ENCODE measurements at regions not wholly inside any gene's neighbourhood (a gene's known extent, or its start where the extent isn't known, plus 50 kb on each side); places are given as distances from the start of the nearest gene placed in this dataset.

DNA sequence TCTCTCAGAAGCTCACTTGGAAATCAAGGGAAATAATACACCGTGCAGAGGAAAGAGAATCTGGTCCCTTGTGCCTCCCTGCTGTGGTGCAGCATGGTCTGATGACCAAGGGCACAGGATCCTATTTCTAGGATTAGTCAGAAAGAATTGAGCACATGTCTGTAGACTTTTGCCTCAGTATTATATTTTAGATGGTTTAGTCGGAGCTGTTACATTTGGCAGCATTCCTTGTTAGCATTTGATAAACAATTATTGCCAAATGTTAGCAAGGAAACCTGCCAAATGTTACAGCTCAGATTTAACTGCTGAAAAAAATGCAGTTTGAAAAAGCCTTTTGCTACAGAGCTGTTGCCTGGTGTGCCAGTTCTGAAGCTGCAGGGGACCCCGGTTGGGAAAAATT, 183.5 kb upstream of the DPYD start:
- DNase-seq = no peak

GRCh38 chr1:98103617-98104285, 182.9 kb upstream of the DPYD start:
- no peak for DNase-seq

DNA sequence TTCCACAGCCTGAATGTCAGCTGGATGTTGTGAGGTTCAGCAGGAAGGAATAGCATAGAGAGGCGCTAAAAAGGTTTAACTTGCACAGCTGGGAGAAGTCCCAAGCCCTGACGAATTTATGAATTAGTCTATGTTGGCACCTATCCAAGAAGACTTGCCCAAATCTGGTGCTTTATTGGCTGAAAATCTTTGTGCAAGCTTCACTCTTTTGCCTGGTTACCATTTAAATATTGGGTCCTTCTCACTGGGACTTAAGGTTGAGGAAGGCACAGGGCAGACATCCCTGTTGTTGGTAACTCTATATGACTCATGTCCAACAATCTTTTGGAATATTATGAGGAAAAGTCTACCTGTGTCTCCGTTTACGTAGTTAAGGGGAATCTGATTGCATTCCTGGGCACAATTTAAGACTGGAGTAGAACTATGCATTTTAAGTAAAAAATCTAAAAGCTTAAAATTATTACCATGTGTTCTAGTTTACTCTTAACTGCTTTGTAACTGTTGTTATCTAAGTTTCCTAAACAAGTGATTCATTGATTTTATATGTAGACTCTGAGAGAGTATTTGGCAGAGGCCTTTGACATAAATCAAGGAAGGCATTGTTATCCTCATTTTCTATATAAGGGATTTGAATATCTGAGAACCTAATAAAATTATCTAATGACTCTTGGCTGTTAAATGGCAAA, 181.7 kb upstream of the DPYD start:
- no peak for DNase-seq

GRCh38 chr1:98101364-98101763, 180.5 kb upstream of the DPYD start:
- DNase-seq = no peak

DNA sequence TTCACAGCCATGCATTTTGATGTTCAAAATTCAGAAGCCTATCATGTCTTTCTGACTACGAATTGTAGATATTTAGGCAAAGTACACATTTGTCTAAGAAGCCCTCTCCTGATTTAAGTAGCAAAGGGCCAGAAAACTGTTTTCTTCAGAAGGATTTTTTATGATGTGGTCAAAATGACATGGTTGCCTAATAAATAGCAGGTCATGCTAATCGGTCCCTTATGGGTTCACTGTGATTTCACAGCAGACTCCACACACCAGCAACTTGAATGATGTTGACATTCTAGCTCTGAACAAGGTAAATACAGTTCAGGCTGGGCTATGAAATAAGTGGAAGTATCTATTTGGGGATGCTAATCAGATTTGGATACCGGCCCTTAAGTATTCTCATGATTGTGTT, 178.7 kb upstream of the DPYD start:
- DNase-seq = no peak

- no peak for DNase-seq
Measured at GRCh38 chr1:98098473-98098872, 177.6 kb upstream of the DPYD start.

- no peak for DNase-seq
Measured at GRCh38 chr1:98090351-98090750, 169.5 kb upstream of the DPYD start.

DNA sequence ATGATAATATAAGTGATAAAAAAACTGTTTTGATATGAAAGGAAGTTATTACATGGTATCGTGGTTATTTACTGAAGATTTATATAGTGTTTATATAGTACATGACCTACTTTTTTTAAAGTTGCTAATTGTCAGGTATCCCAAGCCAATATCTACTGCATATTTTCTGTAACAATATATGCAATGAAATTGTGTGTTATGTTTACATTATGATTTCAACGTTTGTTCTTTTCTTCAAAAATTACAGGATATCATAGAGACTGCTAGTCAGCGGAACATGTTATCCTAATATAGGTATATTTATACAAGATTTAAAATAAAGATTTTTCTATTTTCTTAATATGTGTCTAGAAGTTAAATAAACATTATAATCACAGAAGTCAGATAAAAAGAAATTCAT, 167.5 kb upstream of the DPYD start:
- DNase-seq = no peak

GRCh38 chr1:98086796-98087441, 166.1 kb upstream of the DPYD start:
- no peak for DNase-seq

- DNase-seq = no peak
Measured at GRCh38 chr1:98086156-98086555, 165.3 kb upstream of the DPYD start.

GRCh38 chr1:98084188-98084587, 163.4 kb upstream of the DPYD start:
- DNase-seq = no peak

GRCh38 chr1:98081944-98082343, 161.1 kb upstream of the DPYD start:
- no peak for DNase-seq

GRCh38 chr1:98078596-98078995, 157.8 kb upstream of the DPYD start:
- no peak for DNase-seq

GRCh38 chr1:98077691-98078090, 156.9 kb upstream of the DPYD start:
- no peak for DNase-seq

- DNase-seq = no peak
Measured at GRCh38 chr1:98075626-98076025, 154.8 kb upstream of the DPYD start.

GRCh38 chr1:98073823-98074222, 153.0 kb upstream of the DPYD start:
- no peak for DNase-seq

DNA sequence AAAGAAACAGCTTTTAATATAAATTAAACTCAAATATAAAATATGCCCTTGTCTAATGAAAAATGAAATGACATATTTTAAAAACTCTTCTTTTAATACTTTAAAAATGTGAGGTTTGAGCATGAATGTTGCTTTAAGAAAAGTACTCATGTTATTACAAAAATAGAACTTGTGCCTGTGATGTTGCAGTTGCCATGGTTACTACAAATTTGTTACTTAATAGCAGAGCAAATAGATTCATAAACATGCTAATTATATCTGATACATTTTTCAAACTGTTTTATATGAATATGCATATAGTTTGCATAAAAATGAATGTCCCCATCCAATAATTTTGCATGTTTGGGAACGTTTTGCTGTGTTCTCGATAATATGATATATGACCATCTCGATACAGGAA, 152.3 kb upstream of the DPYD start:
- no peak for DNase-seq

- DNase-seq = no peak
Measured at GRCh38 chr1:98072047-98072446, 151.2 kb upstream of the DPYD start.

DNA sequence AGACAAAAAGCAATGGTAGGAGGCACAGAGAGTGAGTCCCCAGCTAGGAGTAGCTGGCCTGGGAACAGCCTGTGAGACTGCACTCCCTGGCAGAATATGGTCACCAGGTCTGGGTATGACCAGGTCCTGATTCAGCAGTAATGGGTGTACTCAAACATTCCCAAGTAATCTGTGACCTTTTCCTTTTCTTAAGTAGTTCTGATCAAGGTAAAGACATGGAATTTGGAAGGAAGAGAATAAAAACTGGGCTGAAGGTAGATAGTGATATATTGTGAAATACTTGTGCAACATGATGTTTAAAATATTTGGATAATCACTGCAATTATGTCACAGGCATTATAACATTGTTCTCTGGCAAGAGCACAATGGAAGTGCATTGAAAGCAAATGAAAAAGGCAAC, 147.2 kb upstream of the DPYD start:
- no peak for DNase-seq

DNA sequence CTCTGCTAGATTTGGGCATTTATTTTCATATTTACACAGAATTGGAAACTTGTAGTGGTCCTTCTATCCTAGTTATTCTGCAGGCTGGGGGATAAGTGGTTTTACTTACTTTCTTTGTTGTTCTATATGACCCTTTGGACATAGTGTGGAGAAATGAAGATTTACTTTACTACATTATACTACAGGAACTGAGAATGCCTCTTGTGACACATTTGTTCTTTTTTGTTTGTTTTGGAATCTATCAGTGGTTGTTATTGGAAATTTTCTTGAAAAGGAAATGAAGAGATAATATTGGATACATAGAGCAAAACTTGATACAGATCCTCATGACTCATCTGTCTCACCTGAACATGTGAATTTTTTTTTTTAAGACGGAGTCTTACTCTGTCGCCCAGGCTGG, 146.1 kb upstream of the DPYD start:
- DNase-seq = no peak

GRCh38 chr1:98059620-98060019, 138.8 kb upstream of the DPYD start:
- DNase-seq = no peak

DNA sequence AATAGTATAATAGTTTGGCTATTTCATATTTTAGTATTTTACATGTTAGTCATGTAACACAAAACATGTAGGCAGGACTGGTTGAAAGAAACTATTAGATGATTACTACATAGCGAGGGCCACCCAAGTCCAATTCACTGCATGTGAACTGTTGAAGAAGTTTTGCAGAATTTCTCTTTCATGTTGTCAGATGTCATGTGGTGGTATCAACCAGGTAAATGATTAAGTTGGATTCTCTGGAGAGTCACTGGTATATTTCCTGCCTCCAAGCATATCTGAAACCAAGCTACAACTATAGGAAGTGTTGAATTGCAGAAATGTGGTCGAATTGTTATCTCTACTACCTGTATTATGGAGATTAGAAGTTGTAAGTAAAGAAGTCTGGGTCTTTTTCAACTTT, 137.8 kb upstream of the DPYD start:
- DNase-seq = no peak

DNA sequence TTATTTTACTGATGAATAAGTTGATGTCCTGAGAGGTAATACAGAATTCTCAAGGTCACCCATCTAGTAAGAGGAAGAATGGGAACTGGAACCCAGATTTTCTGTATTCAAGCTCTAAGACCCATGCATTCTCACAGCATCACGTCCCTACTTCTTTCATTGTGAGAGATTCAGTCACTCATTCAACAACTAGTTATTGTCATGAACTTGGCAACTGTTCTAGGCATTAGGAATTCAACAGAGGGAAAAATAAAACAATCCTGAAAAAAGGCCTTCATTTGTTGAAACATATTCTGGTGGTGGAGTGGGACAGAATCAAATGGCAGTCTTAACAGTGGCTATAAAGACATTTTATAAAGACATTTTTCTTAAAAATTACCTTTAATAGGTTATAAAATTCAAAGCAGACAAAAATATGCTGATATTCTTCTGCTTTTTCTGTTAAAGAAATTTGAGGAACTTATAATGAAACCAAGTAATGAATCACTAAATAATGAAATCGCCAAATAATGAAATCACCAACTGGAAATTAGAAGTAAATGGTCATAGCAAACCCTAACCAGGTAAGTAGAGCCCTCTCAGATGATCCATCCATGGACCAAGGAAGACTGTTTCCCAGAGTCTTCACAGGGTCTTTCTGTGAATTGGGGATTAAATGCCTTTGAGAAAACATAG, 136.5 kb upstream of the DPYD start:
- DNase-seq = no peak

DNA sequence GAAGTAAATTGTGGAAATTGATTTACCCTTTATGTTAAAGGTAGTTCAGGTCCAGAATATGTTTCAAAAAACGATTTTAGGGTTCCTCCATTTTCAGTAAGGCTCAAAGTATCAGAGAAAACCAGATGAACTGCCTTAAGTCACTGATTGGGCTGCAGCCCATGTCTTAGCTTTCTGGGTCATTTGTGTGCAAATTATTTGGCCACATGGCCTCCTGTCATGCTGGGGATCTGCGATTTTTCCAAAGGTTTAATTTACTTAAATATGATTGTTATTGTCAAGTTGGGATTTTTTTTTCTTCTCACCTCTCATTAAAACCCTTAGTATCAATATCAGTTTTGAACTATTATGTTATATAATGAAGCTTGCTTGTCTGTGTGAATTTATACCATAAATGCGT, 135.9 kb upstream of the DPYD start:
- no peak for DNase-seq
